ENCODE measurements at regions not wholly inside any gene's neighbourhood (a gene's known extent, or its start where the extent isn't known, plus 50 kb on each side); places are given as distances from the start of the nearest gene placed in this dataset.

DNA sequence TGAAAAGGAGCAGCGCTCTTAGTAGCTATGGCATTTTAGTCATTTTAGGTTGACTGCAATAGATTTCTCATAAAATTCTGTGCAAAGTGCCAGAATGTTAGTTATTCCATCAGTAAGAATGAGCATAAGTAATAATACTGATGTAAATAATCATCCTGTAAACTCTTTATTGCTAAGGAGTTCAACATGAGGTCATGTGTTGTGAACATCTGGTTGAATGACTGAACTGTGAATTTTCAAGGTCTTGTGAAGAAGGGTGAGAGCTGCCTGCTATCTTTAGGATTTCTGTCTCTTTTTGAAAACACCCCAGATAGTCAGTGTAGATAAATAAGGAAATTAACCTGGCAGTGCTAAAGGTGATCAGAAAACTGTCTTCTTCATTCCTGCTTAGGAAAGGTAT lies 333.4 kb upstream of the TBC1D5 start:
- no peak for DNase-seq

DNA sequence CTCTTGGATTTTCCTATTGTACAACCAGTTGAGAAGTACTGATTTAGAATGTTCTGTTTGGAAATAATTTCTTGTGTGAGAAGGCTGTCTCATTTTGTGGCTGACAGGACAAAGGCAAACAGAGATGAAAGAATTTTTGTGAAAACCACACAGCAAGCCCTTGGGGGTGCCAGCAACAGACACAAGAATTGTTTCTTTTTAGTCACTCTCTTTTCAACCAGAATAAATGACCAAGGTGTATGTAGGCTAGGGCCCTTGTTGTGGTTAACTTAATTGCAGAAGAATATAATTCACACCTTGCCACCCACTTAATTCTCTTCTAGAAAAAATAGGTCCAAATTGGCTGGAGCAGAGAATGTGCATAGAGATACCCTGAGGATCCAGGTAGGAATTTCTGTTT lies 329.4 kb upstream of the TBC1D5 start:
- DNase-seq = no peak

- DNase-seq = no peak
Observed at GRCh38 chr3:18070944-18071343, 328.5 kb upstream of the TBC1D5 start.

DNA sequence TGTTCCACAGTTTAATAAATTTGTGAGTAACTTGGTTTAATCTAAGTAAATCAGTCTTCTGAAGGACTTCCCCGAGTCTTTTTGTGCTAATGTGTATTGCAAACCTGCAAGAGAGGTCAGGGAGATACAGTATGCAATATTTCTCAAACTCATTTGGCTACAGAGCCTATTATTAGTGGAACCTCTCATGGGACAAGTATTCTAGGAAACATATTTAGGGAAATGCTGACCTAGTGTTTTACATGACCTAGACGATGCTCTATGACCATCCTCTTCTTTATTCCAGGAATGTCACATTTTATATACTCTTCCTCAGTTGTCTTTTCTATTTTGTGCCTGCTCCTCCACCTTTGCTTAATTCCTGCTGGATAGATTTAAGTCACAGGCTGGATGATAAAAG lies 327.8 kb upstream of the TBC1D5 start:
- no peak for DNase-seq

DNA sequence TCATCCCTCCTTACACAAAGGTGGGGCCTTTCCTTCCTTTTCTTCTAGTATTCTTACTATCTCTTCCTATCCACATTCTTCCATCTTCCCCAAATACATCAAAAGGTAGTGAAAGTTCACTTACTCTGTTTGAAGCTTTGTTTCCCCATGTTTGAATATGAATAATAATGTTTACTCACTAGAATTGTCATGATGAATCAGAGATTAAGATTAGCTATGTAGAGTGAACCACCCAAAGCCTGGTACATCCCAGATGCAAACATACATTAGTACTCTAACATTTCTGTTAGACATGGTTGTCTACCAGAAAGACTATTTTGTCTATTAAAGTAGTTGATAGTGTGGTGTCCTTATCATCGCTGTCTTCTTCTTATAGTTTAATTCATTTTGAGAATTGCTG lies 327.1 kb upstream of the TBC1D5 start:
- no peak for DNase-seq

DNA sequence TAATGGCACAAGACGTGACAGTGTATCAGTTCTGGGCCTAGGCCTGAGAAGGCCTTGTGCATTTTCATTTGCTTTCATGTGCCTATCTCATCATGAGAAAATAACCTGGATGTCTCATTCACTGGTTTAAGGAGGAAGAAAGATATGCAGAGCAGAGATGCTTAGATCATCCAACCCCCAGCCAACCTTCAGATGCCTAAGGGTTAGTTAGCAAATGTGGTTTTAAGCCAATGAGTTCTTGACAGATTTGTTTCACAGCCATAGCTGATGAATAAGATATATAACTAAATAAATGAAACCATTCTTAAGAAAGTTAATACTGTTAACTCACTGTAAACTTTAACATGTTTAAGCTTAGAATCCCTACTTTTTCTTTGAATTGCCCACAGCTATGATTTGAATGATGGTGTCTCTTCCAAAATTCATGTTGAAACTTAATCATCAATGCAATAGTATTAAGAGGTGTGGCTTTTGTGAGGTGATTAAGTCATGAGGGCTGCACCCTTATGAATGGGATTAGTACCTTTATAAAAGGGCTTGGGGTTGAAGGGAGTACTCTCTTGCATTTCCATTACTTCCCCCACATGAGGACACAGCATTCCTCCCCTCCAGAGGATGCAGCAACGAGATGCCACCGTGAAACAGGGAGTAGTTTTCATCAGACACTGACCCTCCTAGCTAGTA lies 324.6 kb upstream of the TBC1D5 start:
- no peak for DNase-seq

DNA sequence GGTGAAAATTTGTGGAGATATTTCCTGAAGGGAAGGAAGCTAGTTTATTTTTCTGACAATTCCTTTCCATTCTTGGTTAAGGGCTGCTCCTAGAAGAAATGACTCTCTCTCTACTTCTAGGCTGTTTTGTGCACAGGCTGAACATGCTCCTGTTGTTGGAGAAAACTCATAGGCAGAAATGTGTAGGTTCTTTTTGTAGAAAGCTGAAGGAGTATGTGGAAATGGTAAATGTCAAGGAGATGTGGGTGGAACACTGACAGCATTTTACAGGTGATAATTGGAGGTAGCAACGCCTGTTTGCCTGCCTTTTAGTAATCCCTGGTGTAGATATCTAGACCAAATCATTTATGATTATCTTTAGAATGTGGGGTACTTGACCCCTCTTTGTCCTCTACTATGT lies 322.2 kb upstream of the TBC1D5 start:
- no peak for DNase-seq

GRCh38 chr3:18062657-18063025 lies 320.2 kb upstream of the TBC1D5 start:
- no peak for DNase-seq

- no peak for DNase-seq
Observed at GRCh38 chr3:18061737-18062656, 319.6 kb upstream of the TBC1D5 start.

DNA sequence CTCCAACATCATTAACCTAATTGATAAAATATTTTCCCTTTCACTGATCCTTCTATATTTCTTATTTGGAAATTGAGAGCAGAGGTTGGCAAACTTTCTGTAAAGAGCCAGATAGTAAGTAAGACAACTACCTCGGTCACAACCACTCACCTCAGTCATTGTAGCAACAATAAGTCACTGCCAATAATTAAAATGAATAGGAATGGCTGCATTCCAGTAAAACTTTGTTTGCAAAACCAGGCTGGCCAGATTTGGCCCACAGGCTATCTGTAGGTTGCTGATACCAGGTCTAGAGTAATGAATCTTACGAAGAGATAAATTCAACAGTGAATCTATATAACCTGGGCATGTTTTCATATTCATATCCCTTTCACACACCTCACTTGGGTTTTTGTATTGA lies 316.2 kb upstream of the TBC1D5 start:
- no peak for DNase-seq

DNA sequence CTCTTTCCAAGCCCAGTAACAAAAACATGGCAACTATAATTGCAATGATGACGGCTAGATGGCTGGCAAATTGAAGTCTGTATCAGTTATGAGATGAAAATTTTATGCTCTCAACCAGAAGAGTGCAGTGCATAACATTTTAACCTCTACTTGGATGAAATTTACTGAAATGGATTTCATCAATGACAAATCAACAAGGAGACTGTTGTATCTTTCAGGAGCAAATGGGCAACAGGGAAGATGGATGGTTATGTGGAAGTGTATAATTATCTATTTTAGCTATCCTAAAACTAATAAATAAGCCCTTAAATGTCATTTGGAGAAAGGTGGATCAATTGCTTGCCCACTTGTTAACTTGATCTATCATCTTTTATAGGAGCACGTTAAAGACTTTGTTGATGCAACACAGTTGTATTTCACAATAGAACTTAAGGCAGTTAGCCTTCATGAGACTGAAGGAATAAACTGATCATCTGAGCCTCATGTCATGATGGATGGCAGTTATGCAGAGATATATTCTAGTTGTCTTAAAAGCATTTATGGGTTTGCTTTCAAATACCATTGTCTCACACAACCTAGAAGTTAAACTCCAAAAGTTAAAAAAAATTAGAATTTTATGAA lies 315.1 kb upstream of the TBC1D5 start:
- DNase-seq = no peak

GRCh38 chr3:18054625-18055024 lies 312.2 kb upstream of the TBC1D5 start:
- DNase-seq = no peak

DNA sequence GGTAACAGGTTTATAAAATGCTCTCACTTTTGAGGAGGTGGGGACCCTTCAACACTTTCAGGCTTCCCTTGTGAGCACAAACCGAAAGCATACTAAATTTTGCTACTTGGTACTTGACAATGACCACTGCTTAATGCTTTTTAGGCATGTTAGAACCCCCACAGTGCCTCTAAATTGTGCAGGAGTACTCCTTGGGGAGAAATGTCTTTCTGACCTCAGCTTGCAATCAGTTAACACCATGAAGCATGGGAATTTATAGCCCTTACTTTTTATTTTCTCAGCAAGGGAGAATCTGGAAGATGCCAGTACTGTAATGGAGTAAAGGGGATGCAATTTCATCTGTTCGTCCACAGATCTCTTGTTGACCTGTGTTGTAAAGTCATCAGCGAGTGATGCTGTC lies 308.9 kb upstream of the TBC1D5 start:
- DNase-seq = no peak

DNA sequence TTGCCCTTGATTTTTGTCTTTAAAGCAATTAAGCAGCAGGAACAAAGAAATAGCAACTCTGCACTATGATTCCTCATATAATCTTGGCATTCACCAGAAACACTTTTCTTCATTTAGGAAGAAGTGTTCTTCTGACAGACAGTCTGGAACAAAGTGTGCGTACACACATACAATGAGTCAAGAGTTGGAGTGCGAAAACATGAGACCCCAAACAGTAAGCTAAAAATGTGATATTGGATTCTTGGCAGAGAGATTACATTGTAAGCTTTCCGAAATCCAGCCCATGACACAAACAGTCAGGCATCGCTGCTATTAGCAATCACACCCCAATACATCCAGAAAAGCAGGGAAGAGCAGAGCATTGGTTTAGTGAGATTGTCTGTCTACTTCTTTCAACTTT lies 306.7 kb upstream of the TBC1D5 start:
- DNase-seq = no peak

GRCh38 chr3:18047052-18047451 lies 304.6 kb upstream of the TBC1D5 start:
- no peak for DNase-seq

- DNase-seq = no peak
Observed at GRCh38 chr3:18046131-18046915, 303.9 kb upstream of the TBC1D5 start.

DNA sequence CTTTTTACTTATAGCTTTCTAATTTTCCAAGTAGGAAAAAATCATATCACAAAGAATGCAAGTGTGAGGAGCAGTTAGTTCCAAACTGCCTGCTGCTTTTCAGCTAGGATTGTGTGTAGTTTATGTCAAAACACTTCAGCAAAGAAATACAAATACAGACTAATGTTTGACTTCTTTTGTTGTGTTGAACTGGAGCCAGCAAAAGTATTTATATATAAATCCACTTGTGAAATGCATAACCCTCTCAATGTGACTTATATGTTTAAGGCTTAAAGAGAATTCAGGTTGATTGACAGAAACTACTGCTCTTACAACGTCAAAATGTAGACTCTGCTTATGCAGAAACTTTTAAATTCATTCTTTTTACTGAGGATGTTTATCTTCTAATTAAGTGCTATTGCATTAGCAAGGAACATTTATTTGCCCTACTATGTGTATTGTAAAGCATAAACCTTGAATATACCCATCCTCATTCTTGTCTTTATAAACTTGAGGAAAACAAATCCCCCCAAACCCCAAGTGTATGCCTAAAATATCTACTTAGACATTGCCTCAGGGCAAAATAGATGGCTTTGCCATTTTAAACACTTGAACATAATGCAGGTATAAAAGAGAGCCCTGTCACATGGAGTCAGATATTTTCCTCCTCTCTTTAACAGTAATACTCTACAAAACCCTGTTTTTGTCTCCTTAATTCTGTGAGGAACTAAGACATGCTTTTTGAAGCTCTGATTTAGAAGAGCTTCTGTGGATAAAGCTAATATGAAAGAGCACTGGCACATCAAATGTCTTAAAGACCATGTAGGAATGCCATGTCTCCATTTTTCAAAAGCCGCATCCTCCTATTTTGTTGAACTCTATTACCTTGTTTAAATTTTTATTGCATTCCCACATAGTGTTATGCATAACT lies 302.8 kb upstream of the TBC1D5 start:
- no peak for DNase-seq

DNA sequence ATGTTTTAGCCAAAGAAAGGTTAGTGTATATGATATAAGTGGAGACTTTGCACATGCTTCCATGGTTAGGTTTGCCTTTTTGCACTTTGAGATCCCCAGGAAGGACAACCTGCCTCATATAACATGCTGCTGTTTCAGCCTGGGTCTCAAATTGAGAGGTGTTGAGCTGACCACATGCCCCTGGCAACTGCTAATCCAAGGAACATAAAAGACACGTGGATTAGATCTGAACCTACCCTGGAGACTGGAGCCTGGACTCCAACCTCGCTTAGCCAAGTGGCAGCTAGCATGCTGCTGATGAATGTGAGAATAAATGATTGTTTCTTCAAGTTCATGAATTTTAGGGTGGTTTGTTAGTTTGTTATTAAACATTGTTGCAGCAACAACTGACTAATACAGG lies 301.8 kb upstream of the TBC1D5 start:
- DNase-seq = no peak

DNA sequence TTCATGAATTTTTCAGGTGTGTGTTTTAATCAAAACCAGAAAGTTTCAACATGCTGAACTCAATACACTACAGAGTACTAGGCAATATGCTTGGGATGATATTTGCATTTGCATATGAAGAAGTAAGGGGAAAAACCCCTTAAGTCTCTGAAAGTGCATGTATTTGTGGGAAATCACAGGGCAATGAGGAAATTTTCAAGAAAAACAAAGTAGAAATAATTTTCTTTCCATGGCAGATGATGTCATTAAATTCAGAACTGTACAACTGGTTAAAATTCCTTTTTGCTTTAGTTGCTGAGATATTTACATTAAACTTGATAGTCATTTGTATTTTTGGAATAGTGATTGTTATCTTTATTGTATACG lies 294.0 kb upstream of the TBC1D5 start:
- DNase-seq = no peak

DNA sequence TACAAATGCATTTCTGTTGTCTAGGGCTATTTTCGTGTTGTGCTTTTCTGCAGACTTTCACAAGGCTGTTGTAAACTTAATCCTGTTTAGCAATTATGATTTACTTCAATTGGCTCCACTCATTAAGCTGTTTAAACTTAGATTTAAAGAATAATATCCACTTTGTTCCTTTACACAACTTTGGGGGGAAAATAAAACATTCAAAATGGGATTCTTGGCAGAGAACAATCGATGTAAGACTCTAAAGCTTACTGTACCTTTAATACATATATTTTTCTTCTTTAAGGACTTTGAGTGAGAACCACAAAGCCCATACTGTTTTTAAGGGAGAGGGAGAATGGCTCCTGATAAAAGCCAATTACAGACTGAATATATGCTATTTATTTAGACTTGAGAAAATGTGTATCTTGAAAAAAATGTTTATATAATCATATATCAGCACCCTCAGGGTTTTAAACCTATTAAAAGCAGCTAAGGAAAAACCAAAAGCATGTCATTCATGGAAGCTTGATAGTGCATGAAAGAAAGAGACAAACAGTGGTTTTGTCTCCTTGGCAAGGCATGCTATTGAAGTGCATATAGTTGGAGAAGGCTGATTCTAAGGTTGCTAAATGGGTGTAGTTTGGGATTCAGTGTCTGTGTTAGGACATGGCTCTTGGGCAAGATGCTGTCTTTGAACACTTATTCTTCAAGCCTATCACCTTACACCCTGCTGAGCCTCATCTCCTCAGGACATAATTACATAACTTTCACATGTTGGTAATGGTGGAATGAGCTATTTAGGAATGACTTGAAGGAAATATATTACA lies 293.4 kb upstream of the TBC1D5 start:
- DNase-seq = no peak

DNA sequence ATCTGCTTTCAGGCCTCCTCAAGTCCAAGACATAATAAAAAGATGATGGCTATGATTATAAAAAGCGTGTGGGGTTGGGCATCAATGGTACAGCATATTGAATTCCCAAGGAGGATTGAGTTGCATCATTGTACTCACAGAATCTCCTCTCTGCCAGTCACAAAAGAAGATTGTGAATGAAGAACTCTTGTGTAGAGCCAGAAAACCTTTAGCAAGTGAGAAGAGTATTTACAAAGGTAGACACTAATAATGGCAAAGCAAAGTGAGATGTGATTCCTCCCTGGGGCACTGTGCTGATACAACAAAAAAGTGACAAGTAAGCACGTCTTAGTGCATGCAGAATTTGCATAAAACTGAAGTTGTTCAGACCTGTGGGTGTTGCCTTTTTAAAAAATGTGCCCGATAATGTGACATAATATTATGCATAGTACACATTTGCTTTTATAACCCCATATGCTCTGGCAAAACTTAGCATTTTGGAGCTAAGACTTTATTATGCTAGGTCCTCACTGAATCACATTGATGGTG lies 291.2 kb upstream of the TBC1D5 start:
- no peak for DNase-seq
